ENCODE measurements at regions not wholly inside any gene's neighbourhood (a gene's known extent, or its start where the extent isn't known, plus 50 kb on each side); places are given as distances from the start of the nearest gene placed in this dataset.
"Not testable (repeated sequence)": the region's sequence is repeated elsewhere in the genome, so short reads cannot be mapped to it uniquely, and the experiment has no call there.

DNA sequence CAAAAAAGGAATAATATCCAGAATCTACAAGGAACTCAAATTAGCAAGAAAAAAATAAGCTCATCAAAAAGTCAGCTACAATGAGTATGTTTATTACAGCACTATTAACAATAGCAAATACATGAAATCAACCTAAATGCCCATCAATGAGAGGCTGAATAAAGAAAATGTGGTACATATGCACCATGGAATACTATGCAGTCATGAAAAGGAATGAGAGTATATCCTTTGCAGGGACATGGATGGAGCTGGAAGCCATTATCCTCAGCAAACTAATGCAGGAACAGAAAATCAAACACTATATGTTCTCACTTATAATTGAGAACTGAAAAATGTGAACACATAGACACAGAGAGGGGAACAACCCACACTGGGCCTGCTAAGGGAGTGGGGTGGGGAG lies 178.4 kb upstream of the IRS4 start:
- H3K4me2 ChIP-seq (ENCODE audit: insufficient read depth, low read length), result no peak overlapping the region
- no peak overlapping the region for H3K4me3 ChIP-seq (ENCODE audit: low read depth in 1 of 2, low read length in 2 of 2)
- no peaks in the 10 kb centered on the region for H3K4me1 ChIP-seq (ENCODE audit: insufficient read depth, low read length)
- H3K27ac ChIP-seq (ENCODE audit: low read length), result no peak overlapping the region
- ATAC-seq (ENCODE audit: insufficient read depth, low read depth), result no peak
- TF ChIP-seq CTCF (IDR thresholded peaks at IDR 0.05; ENCODE audit: borderline replicate concordance, extremely low read depth, low read length, poor library complexity, severe bottlenecking) (no peak), EZH2 (IDR thresholded peaks at IDR 0.05; ENCODE audit: borderline replicate concordance, low read depth, low read length, severe bottlenecking) (no peak)
- H3K79me2 ChIP-seq (ENCODE audit: insufficient read depth, low read length), result no peaks in the 10 kb centered on the region
- H3K27me3 ChIP-seq (ENCODE audit: insufficient read depth, low read length, poor library complexity), result no peaks in the 10 kb centered on the region
- H3K36me3 ChIP-seq (ENCODE audit: insufficient read depth, low read length), result no peaks in the 10 kb centered on the region
- no peaks in the 10 kb centered on the region for H4K20me1 ChIP-seq (ENCODE audit: insufficient read depth, low read length)
- no peak overlapping the region for H3K9ac ChIP-seq (ENCODE audit: low read depth, low read length)
- H2AFZ ChIP-seq (ENCODE audit: low read depth, low read length), result no peak overlapping the region
- no peaks in the 10 kb centered on the region for H3K9me3 ChIP-seq (ENCODE audit: insufficient read depth, low read length, severe bottlenecking)
- DNase-seq, result no peak

GRCh38 chrX:108903831-108904230 lies 167.5 kb upstream of the IRS4 start:
- H3K27ac ChIP-seq (ENCODE audit: low read length); H3K27me3 ChIP-seq (ENCODE audit: insufficient read depth, low read length, poor library complexity); H3K9me3 ChIP-seq (ENCODE audit: insufficient read depth, low read length, severe bottlenecking); H3K36me3 ChIP-seq (ENCODE audit: insufficient read depth, low read length); H2AFZ ChIP-seq (ENCODE audit: low read depth, low read length); H3K4me1 ChIP-seq (ENCODE audit: insufficient read depth, low read length); H3K79me2 ChIP-seq (ENCODE audit: insufficient read depth, low read length); H3K4me3 ChIP-seq (ENCODE audit: low read depth in 1 of 2, low read length in 2 of 2); H3K4me2 ChIP-seq (ENCODE audit: insufficient read depth, low read length); ATAC-seq (ENCODE audit: insufficient read depth, low read depth); H3K9ac ChIP-seq (ENCODE audit: low read depth, low read length); DNase-seq; H4K20me1 ChIP-seq (ENCODE audit: insufficient read depth, low read length): not testable (repeated sequence)

DNA sequence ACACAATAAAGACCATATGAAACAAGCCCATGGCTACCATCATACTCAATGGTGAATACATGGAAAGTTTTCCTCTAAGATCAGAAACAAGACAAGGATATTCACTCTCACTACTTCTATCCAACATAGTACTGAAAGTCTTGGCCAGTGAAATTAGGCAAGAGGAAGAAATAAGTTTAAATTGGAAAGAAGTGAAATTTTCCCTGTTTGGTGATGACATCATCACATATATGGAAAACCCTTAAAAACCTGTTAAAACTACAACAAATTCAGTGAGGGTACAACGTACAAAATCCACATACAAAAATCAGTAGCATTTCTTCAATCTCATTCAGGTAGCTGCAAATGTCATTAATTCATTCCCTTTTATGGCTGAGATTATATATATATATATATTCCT lies 164.0 kb upstream of the IRS4 start:
- no peak overlapping the region for H3K4me2 ChIP-seq (ENCODE audit: insufficient read depth, low read length)
- H3K27me3 ChIP-seq (ENCODE audit: insufficient read depth, low read length, poor library complexity), result no peaks in the 10 kb centered on the region
- no peak overlapping the region for H3K9ac ChIP-seq (ENCODE audit: low read depth, low read length)
- no peaks in the 10 kb centered on the region for H3K79me2 ChIP-seq (ENCODE audit: insufficient read depth, low read length)
- H2AFZ ChIP-seq (ENCODE audit: low read depth, low read length), result no peak overlapping the region
- no peak overlapping the region for H3K27ac ChIP-seq (ENCODE audit: low read length)
- DNase-seq (no peak), ATAC-seq (ENCODE audit: insufficient read depth, low read depth) (no peak)
- no peak overlapping the region for H3K4me3 ChIP-seq (ENCODE audit: low read depth in 1 of 2, low read length in 2 of 2)
- H3K9me3 ChIP-seq (ENCODE audit: insufficient read depth, low read length, severe bottlenecking), result no peaks in the 10 kb centered on the region
- H3K4me1 ChIP-seq (ENCODE audit: insufficient read depth, low read length), result no peaks in the 10 kb centered on the region
- no peaks in the 10 kb centered on the region for H3K36me3 ChIP-seq (ENCODE audit: insufficient read depth, low read length)
- no peaks in the 10 kb centered on the region for H4K20me1 ChIP-seq (ENCODE audit: insufficient read depth, low read length)
- TF ChIP-seq EZH2 (IDR thresholded peaks at IDR 0.05; ENCODE audit: borderline replicate concordance, low read depth, low read length, severe bottlenecking), result no peak
- no peak for TF ChIP-seq CTCF (IDR thresholded peaks at IDR 0.05; ENCODE audit: borderline replicate concordance, extremely low read depth, low read length, poor library complexity, severe bottlenecking)

- not testable (repeated sequence) for H3K9me3 ChIP-seq (ENCODE audit: insufficient read depth, low read length, severe bottlenecking); ATAC-seq (ENCODE audit: insufficient read depth, low read depth)
These were observed 160.0 kb upstream of the IRS4 start for GRCh38 chrX:108896349-108896748.

More at GRCh38 chrX:108896349-108896748, 160.0 kb upstream of the IRS4 start:
- not testable (repeated sequence) for H3K4me1 ChIP-seq (ENCODE audit: insufficient read depth, low read length); H3K27me3 ChIP-seq (ENCODE audit: insufficient read depth, low read length, poor library complexity); H3K4me3 ChIP-seq (ENCODE audit: low read depth in 1 of 2, low read length in 2 of 2); H3K4me2 ChIP-seq (ENCODE audit: insufficient read depth, low read length); H3K9ac ChIP-seq (ENCODE audit: low read depth, low read length); H4K20me1 ChIP-seq (ENCODE audit: insufficient read depth, low read length); H2AFZ ChIP-seq (ENCODE audit: low read depth, low read length); DNase-seq; H3K27ac ChIP-seq (ENCODE audit: low read length); H3K79me2 ChIP-seq (ENCODE audit: insufficient read depth, low read length); H3K36me3 ChIP-seq (ENCODE audit: insufficient read depth, low read length)
